ENCODE measurements at regions not wholly inside any gene's neighbourhood (a gene's known extent, or its start where the extent isn't known, plus 50 kb on each side); places are given as distances from the start of the nearest gene placed in this dataset.
A peak's percentile ranks its signal among the peaks of the same experiment; 100 is the strongest.

GRCh38 chr4:17112292-17112659 lies 213.8 kb upstream of the LDB2 start:
- TF ChIP-seq CTCF (conservative IDR thresholded peaks at IDR 0.05; ENCODE audit: low read depth, low read length) (peak; percentile 50), EZH2 (IDR thresholded peaks at IDR 0.05; ENCODE audit: low read length, unreplicated experiment) (no peak)
